ENCODE measurements at regions not wholly inside any gene's neighbourhood (a gene's known extent, or its start where the extent isn't known, plus 50 kb on each side); places are given as distances from the start of the nearest gene placed in this dataset.

GRCh38 chr21:38952890-38953289, 147.2 kb downstream of the ETS2 start:
- H3K56ac ChIP-seq (ENCODE audit: low read length): no peak overlapping the region
- H3K79me1 ChIP-seq (ENCODE audit: low read length): no peaks in the 10 kb centered on the region
- no peak overlapping the region for H3K9ac ChIP-seq (ENCODE audit: low read length)
- no peak overlapping the region for H4K5ac ChIP-seq (ENCODE audit: low read length)
- H3K36me3 ChIP-seq (ENCODE audit: control insufficient read depth, insufficient read depth, low read length): no peaks in the 10 kb centered on the region
- no peak overlapping the region for H3K4me2 ChIP-seq (ENCODE audit: low read length)
- H3K23ac ChIP-seq (ENCODE audit: low read length): no peak overlapping the region
- no peak overlapping the region for H3K27ac ChIP-seq (ENCODE audit: low read depth, low read length)
- H4K8ac ChIP-seq (ENCODE audit: low read depth, low read length): no peak overlapping the region
- H2BK120ac ChIP-seq (ENCODE audit: low read depth, low read length): no peak overlapping the region
- H2AK5ac ChIP-seq (ENCODE audit: low read length): no peak overlapping the region
- no peaks in the 10 kb centered on the region for H3K27me3 ChIP-seq (ENCODE audit: insufficient read depth, low read length, poor library complexity)
- no CpG with 5 or more reads among the region's 3 CpGs for WGBS (ENCODE audit: extremely low coverage, insufficient coverage, low lambda C conversion rate)
- no peaks in the 10 kb centered on the region for H3K4me1 ChIP-seq (ENCODE audit: control insufficient read depth, low read depth, low read length)
- no peak overlapping the region for H3K4me3 ChIP-seq (ENCODE audit: low read length)
- H2BK15ac ChIP-seq (replicated peaks; ENCODE audit: low read depth): no peak overlapping the region
- no peak overlapping the region for H2BK5ac ChIP-seq (ENCODE audit: low read length)
- H3K18ac ChIP-seq (ENCODE audit: low read length): no peak overlapping the region
- no peak overlapping the region for H3K4ac ChIP-seq (ENCODE audit: low read depth, low read length)
- H3K79me2 ChIP-seq (ENCODE audit: control insufficient read depth, insufficient read depth, low read length): no peaks in the 10 kb centered on the region
- no peak for DNase-seq

DNA sequence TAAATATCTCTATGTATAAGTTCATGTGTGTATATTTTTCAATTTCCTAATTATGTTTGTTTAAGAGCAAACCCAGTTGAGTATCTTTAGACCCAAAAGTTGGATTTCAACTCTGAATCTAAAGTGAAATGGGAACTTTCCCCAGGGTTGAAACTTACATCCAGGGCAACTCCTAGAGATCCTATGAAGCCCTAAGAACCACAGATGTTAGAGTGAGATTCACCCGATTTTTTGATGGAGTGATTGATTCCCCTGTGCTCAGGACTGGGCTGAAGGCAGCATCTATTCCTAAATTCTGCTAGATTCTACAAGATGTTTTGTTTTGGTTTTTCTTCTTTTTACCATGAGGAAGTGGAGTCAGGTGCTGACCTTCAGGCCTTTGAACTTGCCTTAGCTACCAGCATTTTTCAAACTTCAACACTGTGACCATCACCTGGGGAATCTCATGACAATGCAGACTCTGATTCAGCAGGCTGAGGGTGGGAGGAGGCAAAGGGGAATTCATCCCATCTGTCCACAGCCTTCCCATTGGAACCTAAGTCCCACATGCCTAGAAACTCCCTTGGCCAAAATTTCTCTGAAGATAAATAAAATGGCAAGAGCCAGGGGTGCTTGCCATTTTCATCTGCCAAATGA, 145.5 kb downstream of the ETS2 start:
- no peaks in the 10 kb centered on the region for H3K27me3 ChIP-seq (ENCODE audit: insufficient read depth, low read length, poor library complexity)
- no peak for DNase-seq
- WGBS (ENCODE audit: extremely low coverage, insufficient coverage, low lambda C conversion rate): no CpG with 5 or more reads among the region's 1 CpG

GRCh38 chr21:38950435-38951094, 144.8 kb downstream of the ETS2 start:
- Histone ChIP-seq H3K23ac (ENCODE audit: low read length) (no peak overlapping the region), H2AK5ac (ENCODE audit: low read length) (no peak overlapping the region), H3K4me1 (ENCODE audit: control insufficient read depth, low read depth, low read length) (no peaks in the 10 kb centered on the region), H3K79me1 (ENCODE audit: low read length) (no peaks in the 10 kb centered on the region), H2BK15ac (replicated peaks; ENCODE audit: low read depth) (no peak overlapping the region), H2BK120ac (ENCODE audit: low read depth, low read length) (no peak overlapping the region), H4K5ac (ENCODE audit: low read length) (no peak overlapping the region), H2BK5ac (ENCODE audit: low read length) (no peak overlapping the region), H3K4ac (ENCODE audit: low read depth, low read length) (no peak overlapping the region), H3K79me2 (ENCODE audit: control insufficient read depth, insufficient read depth, low read length) (no peaks in the 10 kb centered on the region), H3K27me3 (ENCODE audit: insufficient read depth, low read length, poor library complexity) (no peaks in the 10 kb centered on the region), H3K4me3 (ENCODE audit: low read length) (no peak overlapping the region), H3K18ac (ENCODE audit: low read length) (no peak overlapping the region), H3K4me2 (ENCODE audit: low read length) (no peak overlapping the region), H3K56ac (ENCODE audit: low read length) (no peak overlapping the region), H3K9ac (ENCODE audit: low read length) (no peak overlapping the region), H3K27ac (ENCODE audit: low read depth, low read length) (no peak overlapping the region), H3K36me3 (ENCODE audit: control insufficient read depth, insufficient read depth, low read length) (no peaks in the 10 kb centered on the region), H4K8ac (ENCODE audit: low read depth, low read length) (no peak overlapping the region)
- DNase-seq: no peak
- no CpG with 5 or more reads among the region's 4 CpGs for WGBS (ENCODE audit: extremely low coverage, insufficient coverage, low lambda C conversion rate)

More for the DNA sequence above, 145.5 kb downstream of the ETS2 start:
- no peak overlapping the region for H2BK5ac ChIP-seq (ENCODE audit: low read length)
- H4K5ac ChIP-seq (ENCODE audit: low read length): no peak overlapping the region
- H2BK15ac ChIP-seq (replicated peaks; ENCODE audit: low read depth): no peak overlapping the region
- no peak overlapping the region for H3K27ac ChIP-seq (ENCODE audit: low read depth, low read length)
- no peaks in the 10 kb centered on the region for H3K4me1 ChIP-seq (ENCODE audit: control insufficient read depth, low read depth, low read length)
- H3K4me3 ChIP-seq (ENCODE audit: low read length): no peak overlapping the region
- no peak overlapping the region for H3K18ac ChIP-seq (ENCODE audit: low read length)
- no peak overlapping the region for H3K9ac ChIP-seq (ENCODE audit: low read length)
- no peak overlapping the region for H3K4ac ChIP-seq (ENCODE audit: low read depth, low read length)
- H2AK5ac ChIP-seq (ENCODE audit: low read length): no peak overlapping the region
- no peak overlapping the region for H2BK120ac ChIP-seq (ENCODE audit: low read depth, low read length)
- no peaks in the 10 kb centered on the region for H3K79me2 ChIP-seq (ENCODE audit: control insufficient read depth, insufficient read depth, low read length)
- no peaks in the 10 kb centered on the region for H3K36me3 ChIP-seq (ENCODE audit: control insufficient read depth, insufficient read depth, low read length)
- no peak overlapping the region for H3K4me2 ChIP-seq (ENCODE audit: low read length)
- H3K23ac ChIP-seq (ENCODE audit: low read length): no peak overlapping the region
- no peak overlapping the region for H3K56ac ChIP-seq (ENCODE audit: low read length)
- H3K79me1 ChIP-seq (ENCODE audit: low read length): no peaks in the 10 kb centered on the region
- no peak overlapping the region for H4K8ac ChIP-seq (ENCODE audit: low read depth, low read length)

DNA sequence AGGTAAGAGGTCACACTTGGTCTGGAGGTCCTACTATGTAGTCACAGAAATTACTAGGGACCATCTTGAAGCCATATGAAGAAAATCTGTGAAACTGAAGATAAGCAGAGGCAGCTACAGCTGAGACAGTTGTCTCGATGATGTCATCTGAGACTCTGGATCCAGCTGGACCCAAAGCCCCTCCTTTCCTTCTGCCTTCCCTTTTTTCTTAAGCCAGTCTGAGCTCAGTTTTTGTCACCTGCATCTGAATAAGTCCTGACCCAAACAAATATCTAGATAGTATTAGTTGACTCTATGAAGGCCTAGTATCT, 143.3 kb downstream of the ETS2 start:
- H3K27ac ChIP-seq (ENCODE audit: low read depth, low read length): no peak overlapping the region
- no peak overlapping the region for H2BK15ac ChIP-seq (replicated peaks; ENCODE audit: low read depth)
- H2AK5ac ChIP-seq (ENCODE audit: low read length): no peak overlapping the region
- H3K79me2 ChIP-seq (ENCODE audit: control insufficient read depth, insufficient read depth, low read length): no peaks in the 10 kb centered on the region
- no peak for DNase-seq
- H3K4ac ChIP-seq (ENCODE audit: low read depth, low read length): no peak overlapping the region
- H3K4me2 ChIP-seq (ENCODE audit: low read length): no peak overlapping the region
- no peaks in the 10 kb centered on the region for H3K79me1 ChIP-seq (ENCODE audit: low read length)
- H3K36me3 ChIP-seq (ENCODE audit: control insufficient read depth, insufficient read depth, low read length): no peaks in the 10 kb centered on the region
- H2BK5ac ChIP-seq (ENCODE audit: low read length): no peak overlapping the region
- H3K23ac ChIP-seq (ENCODE audit: low read length): no peak overlapping the region
- no peak overlapping the region for H3K56ac ChIP-seq (ENCODE audit: low read length)
- H3K9ac ChIP-seq (ENCODE audit: low read length): no peak overlapping the region
- H3K27me3 ChIP-seq (ENCODE audit: insufficient read depth, low read length, poor library complexity): no peaks in the 10 kb centered on the region
- WGBS (ENCODE audit: extremely low coverage, insufficient coverage, low lambda C conversion rate): no CpG with 5 or more reads among the region's 1 CpG
- H3K18ac ChIP-seq (ENCODE audit: low read length): no peak overlapping the region
- H4K5ac ChIP-seq (ENCODE audit: low read length): no peak overlapping the region
- no peak overlapping the region for H3K4me3 ChIP-seq (ENCODE audit: low read length)
- no peak overlapping the region for H2BK120ac ChIP-seq (ENCODE audit: low read depth, low read length)
- H3K4me1 ChIP-seq (ENCODE audit: control insufficient read depth, low read depth, low read length): no peaks in the 10 kb centered on the region
- H4K8ac ChIP-seq (ENCODE audit: low read depth, low read length): no peak overlapping the region

DNA sequence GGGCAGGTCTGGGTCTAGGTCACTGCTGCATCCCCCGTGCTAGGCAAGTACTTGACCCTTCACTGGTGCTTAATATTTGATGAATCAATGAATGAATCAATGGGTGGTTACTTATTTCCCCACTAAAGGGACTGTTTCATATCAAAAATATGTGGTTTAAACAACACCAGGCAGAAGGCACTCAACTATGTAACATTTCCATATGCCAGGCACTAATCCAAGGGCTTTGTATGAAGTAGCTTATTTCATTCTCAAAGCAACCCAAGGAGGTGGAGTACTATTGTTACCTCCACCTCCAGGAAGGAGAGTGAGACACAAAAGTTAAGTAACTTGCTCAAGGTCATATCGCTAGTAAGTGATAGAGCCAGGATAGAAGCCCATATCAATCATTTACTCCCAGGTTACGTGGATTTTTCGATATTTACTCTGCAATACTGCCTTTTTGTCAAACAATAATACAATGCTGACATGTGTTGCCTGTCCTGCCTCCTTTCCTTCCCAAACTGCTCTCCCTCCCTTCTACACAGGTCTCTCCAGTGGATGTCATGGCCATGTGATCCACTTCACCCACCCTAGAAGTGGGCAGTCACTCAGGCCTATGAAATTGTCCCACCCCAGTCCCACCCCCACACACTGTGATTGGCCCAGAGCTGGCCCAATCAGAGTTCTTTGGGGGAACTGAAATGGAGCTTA, 142.8 kb downstream of the ETS2 start:
- WGBS (ENCODE audit: extremely low coverage, insufficient coverage, low lambda C conversion rate): no CpG with 5 or more reads among the region's 4 CpGs

More for the DNA sequence above, 142.8 kb downstream of the ETS2 start:
- Histone ChIP-seq H3K23ac (ENCODE audit: low read length) (no peak overlapping the region), H3K4ac (ENCODE audit: low read depth, low read length) (no peak overlapping the region), H3K36me3 (ENCODE audit: control insufficient read depth, insufficient read depth, low read length) (no peaks in the 10 kb centered on the region), H3K4me2 (ENCODE audit: low read length) (no peak overlapping the region), H3K27ac (ENCODE audit: low read depth, low read length) (no peak overlapping the region), H2BK15ac (replicated peaks; ENCODE audit: low read depth) (no peak overlapping the region), H3K79me2 (ENCODE audit: control insufficient read depth, insufficient read depth, low read length) (no peaks in the 10 kb centered on the region), H3K4me1 (ENCODE audit: control insufficient read depth, low read depth, low read length) (no peaks in the 10 kb centered on the region), H4K5ac (ENCODE audit: low read length) (no peak overlapping the region), H2AK5ac (ENCODE audit: low read length) (no peak overlapping the region), H2BK120ac (ENCODE audit: low read depth, low read length) (no peak overlapping the region), H3K9ac (ENCODE audit: low read length) (no peak overlapping the region), H3K56ac (ENCODE audit: low read length) (no peak overlapping the region), H4K8ac (ENCODE audit: low read depth, low read length) (no peak overlapping the region), H3K4me3 (ENCODE audit: low read length) (no peak overlapping the region), H3K27me3 (ENCODE audit: insufficient read depth, low read length, poor library complexity) (no peaks in the 10 kb centered on the region), H3K79me1 (ENCODE audit: low read length) (no peaks in the 10 kb centered on the region), H2BK5ac (ENCODE audit: low read length) (no peak overlapping the region), H3K18ac (ENCODE audit: low read length) (no peak overlapping the region)
- DNase-seq: no peak
